AG10803 (cell line): ENCODE measurements at regions not wholly inside any gene's neighbourhood (a gene's known extent, or its start where the extent isn't known, plus 50 kb on each side); places are given as distances from the start of the nearest gene placed in this dataset.

Experiments used
- DNase-seq: peaks from one replicate; pipeline ENCODE4 v3.0.0; 2010; ENCODE audit warnings: low read depth
- H3K4me3 ChIP-seq: 2 replicates; pipeline ENCODE4 v1.5.1; 2011; ENCODE audit warnings: mild to moderate bottlenecking, low read length, control low read depth
- CTCF ChIP-seq: conservative IDR thresholded peaks from 2 replicates; pipeline ENCODE4 v1.5.1; 2011; ENCODE audit warnings: mild to moderate bottlenecking, low read length, control low read depth, inconsistent platforms

- no peak for DNase-seq
- no peak for TF ChIP-seq CTCF
- no peak overlapping the region for H3K4me3 ChIP-seq
These were observed 72.7 kb upstream of the PHIP start for GRCh38 chr6:79150733-79151132.

- no peak for DNase-seq
- no peak overlapping the region for H3K4me3 ChIP-seq
These were observed 71.8 kb upstream of the PHIP start for GRCh38 chr6:79149884-79150283.

GRCh38 chr6:79146421-79146820 is 68.4 kb upstream of the PHIP start:
- DNase-seq, result no peak
- no peak overlapping the region for H3K4me3 ChIP-seq
- no peak for TF ChIP-seq CTCF

More at GRCh38 chr6:79149884-79150283, 71.8 kb upstream of the PHIP start:
- no peak for TF ChIP-seq CTCF

GRCh38 chr6:79145301-79145700 is 67.2 kb upstream of the PHIP start:
- no peak overlapping the region for H3K4me3 ChIP-seq
- DNase-seq, result no peak
- no peak for TF ChIP-seq CTCF

- H3K4me3 ChIP-seq, result no peak overlapping the region
- no peak for DNase-seq
- TF ChIP-seq CTCF, result no peak
These were observed 65.4 kb upstream of the PHIP start for GRCh38 chr6:79143320-79143898.

- no peak overlapping the region for H3K4me3 ChIP-seq
- DNase-seq, result peak; percentile 42
These were observed 60.1 kb upstream of the PHIP start for GRCh38 chr6:79138146-79138545.

More at GRCh38 chr6:79138146-79138545, 60.1 kb upstream of the PHIP start:
- TF ChIP-seq CTCF, result no peak
